Nephron (organoid): ENCODE measurements at regions not wholly inside any gene's neighbourhood (a gene's known extent, or its start where the extent isn't known, plus 50 kb on each side); places are given as distances from the start of the nearest gene placed in this dataset.
A peak's percentile ranks its signal among the peaks of the same experiment; 100 is the strongest.

Experiments
- H3K27ac Mint-ChIP-seq, 3 experiments: 2 replicates each; pipeline ENCODE4 v1.8.0; 2020; ENCODE audit warnings: mixed read lengths in 3 of 3, mild to moderate bottlenecking in 2 of 3, moderate library complexity in 1 of 3
- H3K27me3 Mint-ChIP-seq: 2 replicates; pipeline ENCODE4 v1.8.0; 2021; ENCODE audit warnings: low read depth, mild to moderate bottlenecking, moderate library complexity, mixed read lengths
- H3K36me3 Mint-ChIP-seq: 2 replicates; pipeline ENCODE4 v1.8.0; 2020; ENCODE audit warnings: low read depth, mixed read lengths
- H3K4me1 Mint-ChIP-seq: 2 replicates; pipeline ENCODE4 v1.8.0; 2020; ENCODE audit warnings: mixed read lengths
- H3K4me3 Mint-ChIP-seq, 3 experiments: 2 replicates each; pipeline ENCODE4 v1.8.0; 2020; ENCODE audit warnings: mild to moderate bottlenecking in 3 of 3, mixed read lengths in 3 of 3, moderate library complexity in 2 of 3
- H3K9me3 Mint-ChIP-seq: 2 replicates; pipeline ENCODE4 v1.8.0; 2020; ENCODE audit warnings: mixed read lengths
- TF ChIP-seq, protein P1 (sequence below), 3 experiments: fragments of 200-600 bp; sonication (generic); IDR thresholded peaks; one replicate each; pipeline ENCODE4 v1.5.0; 2021; ENCODE audit warnings: antibody characterized with exemption in 3 of 3; ENCODE audit not compliant: unreplicated experiment in 3 of 3

DNA sequence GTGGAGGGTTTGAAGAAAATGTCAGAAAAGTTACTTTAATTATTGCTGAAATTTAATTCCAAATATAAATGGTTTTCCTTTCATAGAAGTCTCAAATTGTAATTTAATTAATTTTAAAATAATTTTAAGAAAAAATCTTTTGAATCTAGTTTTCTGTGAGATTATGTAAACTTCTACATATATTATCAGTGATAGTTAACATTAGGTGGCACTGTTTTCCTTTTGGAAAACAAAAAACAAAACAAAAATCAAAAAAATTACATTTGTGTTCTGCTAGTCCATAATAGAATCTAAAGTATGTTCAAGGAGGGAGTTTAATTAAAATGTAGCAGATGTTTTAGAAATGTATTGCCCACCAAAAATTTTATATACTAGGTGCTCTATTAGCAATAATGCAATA is 1456.7 kb downstream of the REEP3 start:
- Mint-ChIP-seq H3K36me3 (no peaks in the 10 kb centered on the region), H3K4me3 (no peak overlapping the region), H3K27ac (no peak overlapping the region), H3K4me1 (no peaks in the 10 kb centered on the region), H3K27me3 (no peaks in the 10 kb centered on the region), H3K9me3 (no peaks in the 10 kb centered on the region)
- TF ChIP-seq, protein P1, sequence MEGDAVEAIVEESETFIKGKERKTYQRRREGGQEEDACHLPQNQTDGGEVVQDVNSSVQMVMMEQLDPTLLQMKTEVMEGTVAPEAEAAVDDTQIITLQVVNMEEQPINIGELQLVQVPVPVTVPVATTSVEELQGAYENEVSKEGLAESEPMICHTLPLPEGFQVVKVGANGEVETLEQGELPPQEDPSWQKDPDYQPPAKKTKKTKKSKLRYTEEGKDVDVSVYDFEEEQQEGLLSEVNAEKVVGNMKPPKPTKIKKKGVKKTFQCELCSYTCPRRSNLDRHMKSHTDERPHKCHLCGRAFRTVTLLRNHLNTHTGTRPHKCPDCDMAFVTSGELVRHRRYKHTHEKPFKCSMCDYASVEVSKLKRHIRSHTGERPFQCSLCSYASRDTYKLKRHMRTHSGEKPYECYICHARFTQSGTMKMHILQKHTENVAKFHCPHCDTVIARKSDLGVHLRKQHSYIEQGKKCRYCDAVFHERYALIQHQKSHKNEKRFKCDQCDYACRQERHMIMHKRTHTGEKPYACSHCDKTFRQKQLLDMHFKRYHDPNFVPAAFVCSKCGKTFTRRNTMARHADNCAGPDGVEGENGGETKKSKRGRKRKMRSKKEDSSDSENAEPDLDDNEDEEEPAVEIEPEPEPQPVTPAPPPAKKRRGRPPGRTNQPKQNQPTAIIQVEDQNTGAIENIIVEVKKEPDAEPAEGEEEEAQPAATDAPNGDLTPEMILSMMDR (IDR thresholded peaks at IDR 0.05; ENCODE audit: unreplicated experiment in 3 of 3), result peak; percentile 13 to 51 (median 22)

GRCh38 chr10:64996886-64997285 is 1475.7 kb downstream of the REEP3 start:
- H3K36me3 Mint-ChIP-seq, result no peaks in the 10 kb centered on the region

DNA sequence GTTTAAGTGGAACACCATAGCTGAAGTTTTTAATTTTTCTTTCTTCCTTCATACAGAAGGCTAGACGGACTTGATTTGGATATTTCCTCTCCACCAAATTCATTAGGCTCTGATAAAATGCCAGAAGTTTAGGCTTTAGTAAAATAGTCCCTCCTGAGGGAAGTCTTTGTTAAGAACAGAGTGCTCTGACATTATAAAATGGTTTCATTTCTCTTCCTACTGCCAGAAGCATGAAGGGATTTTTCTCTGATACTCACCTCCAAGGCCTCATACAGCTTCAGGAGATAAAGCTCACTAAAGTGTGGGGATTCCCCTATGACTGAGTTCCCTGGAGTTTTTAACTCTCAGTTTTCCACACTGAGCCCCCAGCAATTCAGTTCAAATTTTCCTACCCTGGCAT is 1489.6 kb downstream of the REEP3 start:
- TF ChIP-seq, protein P1 (IDR thresholded peaks at IDR 0.05; ENCODE audit: unreplicated experiment in 3 of 3), result no peak

More at GRCh38 chr10:64996886-64997285, 1475.7 kb downstream of the REEP3 start:
- Mint-ChIP-seq H3K9me3 (peaks cover 4% of the 10 kb centered on the region), H3K27me3 (no peaks in the 10 kb centered on the region), H3K4me1 (no peaks in the 10 kb centered on the region), H3K4me3 (no peak overlapping the region), H3K27ac (no peak overlapping the region)
- TF ChIP-seq, protein P1 (IDR thresholded peaks at IDR 0.05; ENCODE audit: unreplicated experiment in 3 of 3), result no peak

DNA sequence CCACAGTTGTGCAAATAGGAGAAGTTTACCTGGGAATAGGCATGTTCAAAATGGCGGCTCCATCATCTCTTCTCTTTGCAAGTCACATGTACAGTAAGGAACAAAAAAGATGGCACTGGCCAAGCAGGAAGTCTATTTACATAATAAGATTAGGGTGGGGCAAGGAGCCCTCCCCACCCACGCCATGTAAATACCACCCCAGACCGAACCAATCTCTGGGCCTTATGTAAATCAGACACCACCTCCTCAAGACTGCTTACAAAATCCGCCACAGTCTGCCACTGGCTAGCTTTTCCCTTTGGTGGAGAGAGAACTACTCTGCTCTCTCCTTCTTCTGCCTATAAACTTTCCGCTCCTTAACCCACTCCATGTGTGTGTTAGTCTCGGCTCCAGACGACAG is 1496.3 kb downstream of the REEP3 start:
- TF ChIP-seq, protein P1 (IDR thresholded peaks at IDR 0.05; ENCODE audit: unreplicated experiment in 3 of 3), result no peak
- Mint-ChIP-seq H3K9me3 (peaks cover 10% of the 10 kb centered on the region), H3K4me1 (no peaks in the 10 kb centered on the region), H3K27ac (no peak overlapping the region), H3K27me3 (no peaks in the 10 kb centered on the region), H3K4me3 (no peak overlapping the region), H3K36me3 (no peaks in the 10 kb centered on the region)

More for the DNA sequence above, 1489.6 kb downstream of the REEP3 start:
- H3K4me1 Mint-ChIP-seq, result no peaks in the 10 kb centered on the region
- H3K27ac Mint-ChIP-seq, result no peak overlapping the region
- H3K9me3 Mint-ChIP-seq, result no peaks in the 10 kb centered on the region
- no peaks in the 10 kb centered on the region for H3K27me3 Mint-ChIP-seq
- no peak overlapping the region for H3K4me3 Mint-ChIP-seq
- no peaks in the 10 kb centered on the region for H3K36me3 Mint-ChIP-seq

- H3K27ac Mint-ChIP-seq, result no peak overlapping the region
- no peaks in the 10 kb centered on the region for H3K4me1 Mint-ChIP-seq
- no peaks in the 10 kb centered on the region for H3K27me3 Mint-ChIP-seq
- no peaks in the 10 kb centered on the region for H3K36me3 Mint-ChIP-seq
- H3K4me3 Mint-ChIP-seq, result no peak overlapping the region
- peaks cover 10% of the 10 kb centered on the region for H3K9me3 Mint-ChIP-seq
- TF ChIP-seq, protein P1 (IDR thresholded peaks at IDR 0.05; ENCODE audit: unreplicated experiment in 3 of 3), result no peak
These were observed 1503.7 kb downstream of the REEP3 start for GRCh38 chr10:65024886-65025285.

DNA sequence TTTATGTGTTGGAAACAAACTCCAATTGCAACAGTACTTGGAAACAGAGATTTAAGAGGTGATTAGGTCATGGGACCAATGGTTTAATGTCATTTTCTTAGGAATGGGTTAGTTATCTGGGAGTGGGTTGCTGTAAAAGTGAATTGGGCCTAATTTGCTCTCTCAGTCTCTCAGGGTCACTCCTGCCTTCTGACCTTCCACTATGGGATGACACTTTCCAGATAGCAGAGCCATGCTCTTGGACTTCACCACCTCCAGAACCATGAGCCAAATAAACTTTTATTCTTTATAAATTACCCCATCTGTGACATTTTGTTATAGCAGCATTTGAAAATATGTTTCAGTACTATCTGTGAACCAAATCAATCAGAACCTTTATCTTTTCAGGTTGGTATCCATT is 1509.1 kb downstream of the REEP3 start:
- no peak overlapping the region for H3K4me3 Mint-ChIP-seq
- H3K4me1 Mint-ChIP-seq, result peaks cover 10% of the 10 kb centered on the region
- TF ChIP-seq, protein P1 (IDR thresholded peaks at IDR 0.05; ENCODE audit: unreplicated experiment in 3 of 3), result no peak
- H3K9me3 Mint-ChIP-seq, result peaks cover 4% of the 10 kb centered on the region
- no peak overlapping the region for H3K27ac Mint-ChIP-seq
- no peaks in the 10 kb centered on the region for H3K27me3 Mint-ChIP-seq
- no peaks in the 10 kb centered on the region for H3K36me3 Mint-ChIP-seq
